Tibial nerve (tissue), 4 donors: ENCODE measurements at regions not wholly inside any gene's neighbourhood (a gene's known extent, or its start where the extent isn't known, plus 50 kb on each side); places are given as distances from the start of the nearest gene placed in this dataset.
A peak's percentile ranks its signal among the peaks of the same experiment; 100 is the strongest.

Source experiments
- DNase-seq, 2 donors: peaks; one replicate each; pipeline ENCODE4 v3.0.0-alpha.2; 2019; ENCODE audit warnings: low spot score in 2 of 2
- H3K27ac ChIP-seq, 4 donors: fragments of 200-600 bp; sonication (generic) in 3 of 4; one replicate each; pipeline ENCODE4 v1.5.1; 2017 to 2019; ENCODE audit warnings: mild to moderate bottlenecking in 1 of 4
- H3K27me3 ChIP-seq, 2 donors: fragments of 200-600 bp; sonication (generic) in 1 of 2; one replicate each; pipeline versions ENCODE4 v1.5.1 to v1.6.0; 2017 to 2019
- H3K36me3 ChIP-seq, 3 donors: fragments of 200-600 bp; sonication (generic); one replicate each; pipeline ENCODE4 v1.5.1; 2018 to 2019
- H3K4me1 ChIP-seq, 4 donors: fragments of 200-600 bp; sonication (generic) in 3 of 4; one replicate each; pipeline ENCODE4 v1.5.1; 2017 to 2019
- H3K4me3 ChIP-seq, 4 donors: fragments of 200-600 bp; sonication (generic) in 3 of 4; one replicate each; pipeline ENCODE4 v1.5.1; 2017 to 2019; ENCODE audit warnings: mild to moderate bottlenecking in 1 of 4, moderate library complexity in 1 of 4
- H3K9me3 ChIP-seq, 4 donors: fragments of 200-600 bp; sonication (generic) in 3 of 4; one replicate each; pipeline ENCODE4 v1.5.1; 2017 to 2019
- EP300 ChIP-seq, 2 donors: sonication (generic); formaldehyde crosslinking; IDR thresholded peaks; one replicate each; pipeline ENCODE4 v1.6.1; 2017; ENCODE audit warnings: antibody characterized with exemption in 2 of 2, mild to moderate bottlenecking in 1 of 2
- POLR2A ChIP-seq, 2 donors: fragments of 450-650 bp; IDR thresholded peaks; one replicate each; pipeline ENCODE4 v1.6.1; 2017; ENCODE audit warnings: antibody characterized with exemption in 2 of 2, mild to moderate bottlenecking in 2 of 2, moderate library complexity in 2 of 2
- WGBS, 2 donors: methylation state at CpG; one replicate each; pipeline ENCODE4 v1.1.5; 2018; 5-methylcytosine and 5-hydroxymethylcytosine counted together
- TF ChIP-seq, protein P1 (sequence below), 5 experiments: fragments of 200-600 bp in 3 of 5; fragments of 450-650 bp in 2 of 5; sonication (generic) in 3 of 5; IDR thresholded peaks; one replicate each; pipeline ENCODE4 v1.5.1; 2016 to 2019; ENCODE audit warnings: antibody characterized with exemption in 5 of 5, mild to moderate bottlenecking in 3 of 5, moderate library complexity in 2 of 5

DNA sequence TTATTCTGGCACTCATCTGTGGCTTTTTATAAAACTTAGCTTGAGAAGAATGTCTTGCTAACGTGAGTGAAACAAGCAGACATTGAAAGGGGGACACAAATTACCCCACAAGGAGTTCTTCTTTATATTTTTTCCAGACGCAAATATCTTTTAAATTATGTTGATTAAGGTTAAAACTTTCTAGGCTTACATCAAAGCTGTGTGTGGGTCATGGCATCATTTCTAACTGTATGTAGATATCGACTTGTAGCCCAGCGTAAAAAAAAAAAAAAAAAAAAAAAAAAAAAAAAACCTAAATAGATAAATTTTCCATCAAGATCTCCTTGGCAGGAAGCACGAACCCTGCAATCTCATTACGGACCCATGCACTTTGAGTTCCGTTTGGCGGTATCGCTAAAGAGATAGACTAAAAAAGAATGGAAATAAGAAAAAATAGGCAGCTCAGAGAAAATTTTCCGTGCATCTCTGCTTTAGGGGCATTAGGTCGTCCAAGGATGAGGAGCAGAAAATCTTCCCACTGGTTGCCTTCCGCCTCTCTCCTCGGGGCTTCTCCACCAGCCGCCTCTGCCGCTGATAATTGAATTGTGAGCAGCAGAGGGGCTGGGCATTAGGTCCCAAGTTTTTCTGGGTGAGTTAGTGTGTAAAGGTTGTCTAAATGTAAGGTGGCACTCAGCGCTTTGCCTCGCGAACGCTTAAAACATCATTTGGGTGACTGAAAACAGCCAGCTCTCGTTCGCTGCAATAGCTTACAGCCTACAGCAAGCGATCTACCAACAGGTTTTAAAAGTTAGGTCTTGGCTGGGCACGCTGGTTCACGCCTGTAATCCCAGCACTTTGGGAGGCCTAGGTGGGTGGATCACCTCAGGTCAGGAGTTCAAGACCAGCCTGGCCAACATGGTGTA, 194.0 kb downstream of the TRIM27 start:
- H3K4me3 ChIP-seq: peak overlapping the region; percentile 37 to 55 (median 45)
- WGBS, 2 donors: 5 to 10% methylated on average over 24 of the region's 24 CpGs
- H3K4me1 ChIP-seq: peaks cover 0 to 6% (median 0%) of the 10 kb centered on the region in 4 donors
- TF ChIP-seq POLR2A (IDR thresholded peaks at IDR 0.05): no peak
- no peak for TF ChIP-seq EP300 (IDR thresholded peaks at IDR 0.05)
- TF ChIP-seq, protein P1, sequence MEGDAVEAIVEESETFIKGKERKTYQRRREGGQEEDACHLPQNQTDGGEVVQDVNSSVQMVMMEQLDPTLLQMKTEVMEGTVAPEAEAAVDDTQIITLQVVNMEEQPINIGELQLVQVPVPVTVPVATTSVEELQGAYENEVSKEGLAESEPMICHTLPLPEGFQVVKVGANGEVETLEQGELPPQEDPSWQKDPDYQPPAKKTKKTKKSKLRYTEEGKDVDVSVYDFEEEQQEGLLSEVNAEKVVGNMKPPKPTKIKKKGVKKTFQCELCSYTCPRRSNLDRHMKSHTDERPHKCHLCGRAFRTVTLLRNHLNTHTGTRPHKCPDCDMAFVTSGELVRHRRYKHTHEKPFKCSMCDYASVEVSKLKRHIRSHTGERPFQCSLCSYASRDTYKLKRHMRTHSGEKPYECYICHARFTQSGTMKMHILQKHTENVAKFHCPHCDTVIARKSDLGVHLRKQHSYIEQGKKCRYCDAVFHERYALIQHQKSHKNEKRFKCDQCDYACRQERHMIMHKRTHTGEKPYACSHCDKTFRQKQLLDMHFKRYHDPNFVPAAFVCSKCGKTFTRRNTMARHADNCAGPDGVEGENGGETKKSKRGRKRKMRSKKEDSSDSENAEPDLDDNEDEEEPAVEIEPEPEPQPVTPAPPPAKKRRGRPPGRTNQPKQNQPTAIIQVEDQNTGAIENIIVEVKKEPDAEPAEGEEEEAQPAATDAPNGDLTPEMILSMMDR (IDR thresholded peaks at IDR 0.05): no peak
- peaks cover 0 to 16% (median 0%) of the 10 kb centered on the region in 4 donors for H3K9me3 ChIP-seq
- H3K27me3 ChIP-seq: peaks cover 0 to 13% of the 10 kb centered on the region in 2 donors
- no peak overlapping the region for H3K27ac ChIP-seq
- no peaks in the 10 kb centered on the region for H3K36me3 ChIP-seq
- DNase-seq: no peak

DNA sequence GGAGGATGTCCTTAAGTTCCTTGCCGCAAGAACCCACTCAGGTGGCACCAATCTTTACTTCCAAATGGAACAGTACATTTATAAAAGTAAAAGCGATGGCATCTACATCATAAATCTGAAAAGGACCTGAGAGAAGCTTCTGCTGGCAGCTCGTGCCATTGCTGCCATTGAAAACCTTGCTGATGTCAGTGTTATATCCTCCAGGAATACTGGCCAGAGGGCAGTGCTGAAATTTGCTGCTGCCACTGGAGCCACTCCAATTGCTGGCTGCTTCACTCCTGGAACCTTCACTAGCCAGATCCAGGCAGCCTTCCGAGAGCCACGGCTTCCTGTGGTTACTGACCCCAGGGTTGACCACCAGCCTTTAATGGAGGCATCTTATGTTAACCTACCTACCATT, 191.7 kb downstream of the TRIM27 start:
- Histone ChIP-seq H3K27ac (no peak overlapping the region), H3K9me3 (peaks cover 0 to 16% (median 0%) of the 10 kb centered on the region in 4 donors), H3K27me3 (peaks cover 0 to 32% of the 10 kb centered on the region in 2 donors), H3K36me3 (no peaks in the 10 kb centered on the region), H3K4me3 (no peak overlapping the region), H3K4me1 (peaks cover 0 to 6% (median 0%) of the 10 kb centered on the region in 4 donors)
- no peak for DNase-seq
- TF ChIP-seq EP300 (IDR thresholded peaks at IDR 0.05): no peak
- TF ChIP-seq POLR2A (IDR thresholded peaks at IDR 0.05): no peak
- TF ChIP-seq, protein P1 (IDR thresholded peaks at IDR 0.05): no peak
- 68 to 77% methylated on average over 5 of the region's 5 CpGs for WGBS, 2 donors

DNA sequence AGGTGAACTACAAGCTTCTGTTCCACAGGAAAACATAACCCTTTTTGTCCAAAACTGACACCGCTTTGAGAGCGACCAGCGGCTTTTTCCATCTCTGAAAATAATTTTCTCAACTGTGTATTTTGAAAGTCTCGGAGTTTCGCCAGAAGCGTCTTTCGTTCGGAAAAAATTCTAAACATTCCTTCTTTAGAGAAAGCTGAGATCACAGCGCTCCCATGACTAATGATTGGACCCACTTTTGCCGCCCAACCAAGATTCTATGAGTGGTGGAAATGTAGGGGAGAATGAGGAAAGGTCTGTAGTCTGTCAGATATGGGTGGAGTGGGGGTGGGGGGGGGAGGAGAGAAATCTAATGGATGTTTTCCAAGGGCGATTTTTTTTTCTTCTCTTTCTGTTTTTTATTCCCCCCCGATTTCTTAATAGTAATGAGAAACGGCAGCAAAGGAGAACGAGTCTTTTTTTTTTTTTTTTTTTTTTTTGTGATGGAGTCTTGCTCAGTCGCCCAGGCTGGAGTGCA, 189.3 kb downstream of the TRIM27 start:
- TF ChIP-seq POLR2A (IDR thresholded peaks at IDR 0.05) (no peak), EP300 (IDR thresholded peaks at IDR 0.05) (no peak)
- TF ChIP-seq, protein P1 (IDR thresholded peaks at IDR 0.05): no peak
- Histone ChIP-seq H3K27me3 (peaks cover 0 to 56% of the 10 kb centered on the region in 2 donors), H3K4me1 (no peaks in the 10 kb centered on the region), H3K27ac (no peak overlapping the region), H3K4me3 (no peak overlapping the region), H3K9me3 (peaks cover 0 to 33% (median 0%) of the 10 kb centered on the region in 4 donors), H3K36me3 (no peaks in the 10 kb centered on the region)
- no peak for DNase-seq
- 30 to 58% methylated on average over 15 of the region's 15 CpGs for whole genome bisulfite sequencing, 2 donors

DNA sequence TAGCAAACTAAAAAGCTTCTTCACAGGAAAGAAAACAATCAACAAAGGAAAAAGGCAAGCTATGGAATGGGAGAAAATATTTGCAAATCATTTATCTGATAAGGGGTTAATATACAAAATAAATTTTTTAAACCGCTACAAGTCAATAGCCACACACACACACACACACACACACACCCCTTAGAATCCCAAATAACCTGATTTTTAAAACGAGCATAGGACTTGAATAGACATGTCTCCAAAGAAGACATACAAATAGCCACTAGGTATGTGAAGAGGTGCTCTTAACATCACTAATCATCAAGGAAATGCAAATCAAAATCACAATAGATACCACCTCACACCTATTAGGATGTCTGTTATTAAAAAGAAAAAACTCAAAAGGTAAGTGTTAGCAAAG, 187.7 kb downstream of the TRIM27 start:
- WGBS, 2 donors: 16 to 25% methylated on average over 2 of the region's 2 CpGs
- DNase-seq: no peak
- Histone ChIP-seq H3K27me3 (peaks cover 0 to 67% of the 10 kb centered on the region in 2 donors), H3K4me3 (no peak overlapping the region), H3K27ac (no peak overlapping the region), H3K4me1 (no peaks in the 10 kb centered on the region), H3K36me3 (no peaks in the 10 kb centered on the region), H3K9me3 (peaks cover 0 to 40% (median 0%) of the 10 kb centered on the region in 4 donors)
- TF ChIP-seq, protein P1 (IDR thresholded peaks at IDR 0.05): no peak
- no peak for TF ChIP-seq POLR2A (IDR thresholded peaks at IDR 0.05)
- TF ChIP-seq EP300 (IDR thresholded peaks at IDR 0.05): no peak
